ENCODE measurements at regions not wholly inside any gene's neighbourhood (a gene's known extent, or its start where the extent isn't known, plus 50 kb on each side); places are given as distances from the start of the nearest gene placed in this dataset.

- no peak for TF ChIP-seq CTCF (IDR thresholded peaks at IDR 0.05)
- DNase-seq: no peak
- Histone ChIP-seq H3K4me1 (no peaks in the 10 kb centered on the region), H3K9ac (ENCODE audit: low read depth in 2 of 2, low read length in 2 of 2) (no peak overlapping the region), H3K4me3 (no peak overlapping the region), H3K9me3 (no peaks in the 10 kb centered on the region), H3K27ac (no peak overlapping the region), H3K36me3 (no peaks in the 10 kb centered on the region), H3K27me3 (no peaks in the 10 kb centered on the region)
- intact Hi-C loops (cut with DNase I): no loop called here
These were observed 228.8 kb downstream of the EPM2A start for GRCh38 chr6:145506565-145506964.

GRCh38 chr6:145507239-145507638 lies 228.1 kb downstream of the EPM2A start:
- Histone ChIP-seq H3K4me1 (no peaks in the 10 kb centered on the region), H3K27ac (no peak overlapping the region), H3K27me3 (no peaks in the 10 kb centered on the region), H3K4me3 (no peak overlapping the region), H3K36me3 (no peaks in the 10 kb centered on the region), H3K9me3 (no peaks in the 10 kb centered on the region), H3K9ac (ENCODE audit: low read depth in 2 of 2, low read length in 2 of 2) (no peak overlapping the region)
- intact Hi-C loops (cut with DNase I): no loop called here
- DNase-seq: no peak
- TF ChIP-seq CTCF (IDR thresholded peaks at IDR 0.05): no peak

DNA sequence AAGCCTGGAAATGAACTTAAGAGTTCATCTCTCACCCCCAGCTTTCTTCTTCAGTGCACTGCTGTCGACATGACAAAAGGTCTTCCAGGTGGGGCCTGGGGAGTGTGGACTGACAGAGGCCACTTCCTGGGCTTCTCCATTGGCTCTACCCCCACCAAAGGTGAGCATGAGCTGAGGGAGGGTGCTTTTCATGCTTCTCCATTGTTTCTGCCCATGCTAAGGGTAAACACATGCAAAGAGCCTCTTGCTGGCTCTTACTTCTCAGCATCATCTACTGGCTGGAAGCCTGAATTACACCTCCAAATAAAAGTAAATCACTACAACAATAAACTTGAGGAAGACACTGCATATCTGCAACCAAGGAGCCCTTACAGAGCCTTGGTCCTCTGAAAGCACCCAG lies 227.2 kb downstream of the EPM2A start:
- Histone ChIP-seq H3K27me3 (no peaks in the 10 kb centered on the region), H3K27ac (no peak overlapping the region), H3K36me3 (no peaks in the 10 kb centered on the region), H3K4me1 (no peaks in the 10 kb centered on the region), H3K9me3 (no peaks in the 10 kb centered on the region), H3K4me3 (no peak overlapping the region), H3K9ac (ENCODE audit: low read depth in 2 of 2, low read length in 2 of 2) (no peak overlapping the region)
- DNase-seq: no peak
- intact Hi-C loops (cut with DNase I): no loop called here
- no peak for TF ChIP-seq CTCF (IDR thresholded peaks at IDR 0.05)

- H3K9me3 ChIP-seq: no peaks in the 10 kb centered on the region
- DNase-seq: no peak
- H3K4me3 ChIP-seq: no peak overlapping the region
- intact Hi-C loops (cut with DNase I): no loop called here
- H3K27me3 ChIP-seq: no peaks in the 10 kb centered on the region
- no peak for TF ChIP-seq CTCF (IDR thresholded peaks at IDR 0.05)
- H3K36me3 ChIP-seq: no peaks in the 10 kb centered on the region
- H3K27ac ChIP-seq: no peak overlapping the region
- H3K9ac ChIP-seq (ENCODE audit: low read depth in 2 of 2, low read length in 2 of 2): no peak overlapping the region
- no peaks in the 10 kb centered on the region for H3K4me1 ChIP-seq
These were observed 217.8 kb downstream of the EPM2A start for GRCh38 chr6:145517492-145517891.

DNA sequence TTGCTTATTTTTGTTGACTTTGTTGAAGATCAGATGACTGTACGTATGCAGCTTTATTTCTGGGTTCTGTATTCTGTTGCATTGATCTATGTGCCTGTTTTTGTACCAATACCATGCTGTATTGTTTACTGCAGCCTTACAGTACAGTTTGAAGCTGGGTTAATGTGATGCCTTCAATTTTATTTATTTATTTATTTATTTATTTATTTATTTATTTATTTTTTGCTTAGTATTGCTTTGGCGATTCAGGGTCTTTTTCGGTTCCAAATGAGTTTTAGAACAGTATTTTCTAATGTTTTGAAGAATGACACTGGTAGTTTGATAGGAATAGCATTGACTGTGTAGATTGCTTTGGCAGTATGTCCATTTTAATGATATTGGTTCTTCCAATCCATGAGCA lies 210.3 kb downstream of the EPM2A start:
- H3K9ac ChIP-seq (ENCODE audit: low read depth in 2 of 2, low read length in 2 of 2): no peak overlapping the region
- no peaks in the 10 kb centered on the region for H3K4me1 ChIP-seq
- no peak overlapping the region for H3K4me3 ChIP-seq
- H3K27me3 ChIP-seq: no peaks in the 10 kb centered on the region
- TF ChIP-seq CTCF (IDR thresholded peaks at IDR 0.05): no peak
- no peak overlapping the region for H3K27ac ChIP-seq
- H3K36me3 ChIP-seq: no peaks in the 10 kb centered on the region
- H3K9me3 ChIP-seq: no peaks in the 10 kb centered on the region
- intact Hi-C loops (cut with DNase I): no loop called here
- DNase-seq: no peak

GRCh38 chr6:145529582-145529981 lies 205.7 kb downstream of the EPM2A start:
- H3K27me3 ChIP-seq: no peaks in the 10 kb centered on the region
- H3K27ac ChIP-seq: no peak overlapping the region
- H3K4me1 ChIP-seq: no peaks in the 10 kb centered on the region
- H3K9ac ChIP-seq (ENCODE audit: low read depth in 2 of 2, low read length in 2 of 2): no peak overlapping the region
- no peaks in the 10 kb centered on the region for H3K9me3 ChIP-seq
- no peak for TF ChIP-seq CTCF (IDR thresholded peaks at IDR 0.05)
- intact Hi-C loops (cut with DNase I): no loop called here
- no peak for DNase-seq
- H3K36me3 ChIP-seq: no peaks in the 10 kb centered on the region
- H3K4me3 ChIP-seq: no peak overlapping the region
